ENCODE measurements at regions not wholly inside any gene's neighbourhood (a gene's known extent, or its start where the extent isn't known, plus 50 kb on each side); places are given as distances from the start of the nearest gene placed in this dataset.

DNA sequence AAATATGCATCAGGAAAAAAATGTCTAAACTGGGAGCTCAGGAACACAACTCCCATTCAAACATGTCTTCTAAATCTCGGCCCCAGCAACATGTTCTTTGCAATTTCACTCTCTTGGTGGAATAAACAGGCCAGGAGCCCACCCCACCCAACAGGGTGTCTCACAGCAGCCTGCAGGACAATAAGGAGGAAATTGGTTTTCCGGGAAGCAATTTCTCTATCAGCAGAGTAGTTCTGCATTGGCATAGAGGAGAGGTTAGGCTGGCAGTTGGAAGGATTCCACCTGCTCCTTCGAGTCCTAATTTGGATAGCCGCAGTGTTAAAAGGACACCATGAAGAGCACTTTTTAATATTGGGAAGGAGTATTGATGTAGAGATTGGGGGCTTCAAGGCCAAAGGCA is 55.9 kb upstream of the BARX2 start:
- no peak for DNase-seq (ENCODE audit: low spot score)
- Histone ChIP-seq H3K9me3 (no peaks in the 10 kb centered on the region), H3K27me3 (replicated peaks; ENCODE audit: insufficient read depth) (no peaks in the 10 kb centered on the region), H3K27ac (no peak overlapping the region), H3K4me1 (replicated peaks) (peaks cover 1% of the 10 kb centered on the region), H3K4me3 (no peak overlapping the region), H3K36me3 (no peaks in the 10 kb centered on the region)
- TF ChIP-seq POLR2A (IDR thresholded peaks at IDR 0.05): no peak
- TF ChIP-seq, protein P1, sequence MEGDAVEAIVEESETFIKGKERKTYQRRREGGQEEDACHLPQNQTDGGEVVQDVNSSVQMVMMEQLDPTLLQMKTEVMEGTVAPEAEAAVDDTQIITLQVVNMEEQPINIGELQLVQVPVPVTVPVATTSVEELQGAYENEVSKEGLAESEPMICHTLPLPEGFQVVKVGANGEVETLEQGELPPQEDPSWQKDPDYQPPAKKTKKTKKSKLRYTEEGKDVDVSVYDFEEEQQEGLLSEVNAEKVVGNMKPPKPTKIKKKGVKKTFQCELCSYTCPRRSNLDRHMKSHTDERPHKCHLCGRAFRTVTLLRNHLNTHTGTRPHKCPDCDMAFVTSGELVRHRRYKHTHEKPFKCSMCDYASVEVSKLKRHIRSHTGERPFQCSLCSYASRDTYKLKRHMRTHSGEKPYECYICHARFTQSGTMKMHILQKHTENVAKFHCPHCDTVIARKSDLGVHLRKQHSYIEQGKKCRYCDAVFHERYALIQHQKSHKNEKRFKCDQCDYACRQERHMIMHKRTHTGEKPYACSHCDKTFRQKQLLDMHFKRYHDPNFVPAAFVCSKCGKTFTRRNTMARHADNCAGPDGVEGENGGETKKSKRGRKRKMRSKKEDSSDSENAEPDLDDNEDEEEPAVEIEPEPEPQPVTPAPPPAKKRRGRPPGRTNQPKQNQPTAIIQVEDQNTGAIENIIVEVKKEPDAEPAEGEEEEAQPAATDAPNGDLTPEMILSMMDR (IDR thresholded peaks at IDR 0.05): no peak
- TF ChIP-seq POLR2AphosphoS5 (IDR thresholded peaks at IDR 0.05): no peak
- WGBS: 45% methylated on average over 4 of the region's 4 CpGs
- intact Hi-C loops (cut with DNase I): no loop called here

DNA sequence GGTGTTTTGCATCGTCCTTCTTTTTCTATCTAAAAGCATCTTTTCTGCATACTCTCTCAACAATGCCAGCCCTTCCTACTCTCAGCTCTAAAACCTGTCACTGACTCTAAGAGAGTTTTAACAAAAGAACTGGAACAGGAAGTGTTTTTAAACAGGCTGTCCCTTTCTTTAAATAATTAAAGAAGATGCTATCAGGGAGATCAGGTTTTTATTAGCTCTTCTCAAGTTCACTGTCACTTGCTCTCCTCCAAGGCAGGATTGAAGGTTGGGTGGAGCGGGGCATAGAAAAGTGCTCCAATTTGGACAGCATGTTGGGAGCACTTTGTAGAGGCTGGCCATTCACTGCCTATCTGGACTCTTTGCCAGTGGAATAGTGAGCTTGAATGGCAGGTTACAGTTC is 56.4 kb upstream of the BARX2 start:
- Histone ChIP-seq H3K36me3 (no peaks in the 10 kb centered on the region), H3K4me1 (replicated peaks) (no peaks in the 10 kb centered on the region), H3K27me3 (replicated peaks; ENCODE audit: insufficient read depth) (no peaks in the 10 kb centered on the region), H3K27ac (no peak overlapping the region), H3K9me3 (no peaks in the 10 kb centered on the region), H3K4me3 (no peak overlapping the region)
- peak; percentile 42 for TF ChIP-seq POLR2AphosphoS5 (IDR thresholded peaks at IDR 0.05)
- TF ChIP-seq, protein P1 (IDR thresholded peaks at IDR 0.05): no peak
- no peak for TF ChIP-seq POLR2A (IDR thresholded peaks at IDR 0.05)
- DNase-seq (ENCODE audit: low spot score): peak; percentile 21
- intact Hi-C loops (cut with DNase I): no loop called here
- WGBS: 32% methylated on average over 2 of the region's 2 CpGs

GRCh38 chr11:129317571-129317970 is 58.1 kb upstream of the BARX2 start:
- H3K27ac ChIP-seq: no peak overlapping the region
- DNase-seq (ENCODE audit: low spot score): no peak

GRCh38 chr11:129316781-129317180 is 58.9 kb upstream of the BARX2 start:
- Histone ChIP-seq H3K9me3 (no peaks in the 10 kb centered on the region), H3K4me3 (no peak overlapping the region), H3K27ac (no peak overlapping the region), H3K4me1 (replicated peaks) (no peaks in the 10 kb centered on the region), H3K36me3 (no peaks in the 10 kb centered on the region), H3K27me3 (replicated peaks; ENCODE audit: insufficient read depth) (no peaks in the 10 kb centered on the region)
- TF ChIP-seq, protein P1 (IDR thresholded peaks at IDR 0.05): no peak
- TF ChIP-seq POLR2A (IDR thresholded peaks at IDR 0.05): no peak
- no peak for TF ChIP-seq POLR2AphosphoS5 (IDR thresholded peaks at IDR 0.05)
- 88% methylated on average over 6 of the region's 6 CpGs for WGBS
- intact Hi-C loops (cut with DNase I): no loop called here
- DNase-seq (ENCODE audit: low spot score): no peak

More at GRCh38 chr11:129317571-129317970, 58.1 kb upstream of the BARX2 start:
- TF ChIP-seq POLR2AphosphoS5 (IDR thresholded peaks at IDR 0.05) (peak; percentile 25), POLR2A (IDR thresholded peaks at IDR 0.05) (no peak)
- TF ChIP-seq, protein P1 (IDR thresholded peaks at IDR 0.05): no peak
- H3K4me1 ChIP-seq (replicated peaks): no peaks in the 10 kb centered on the region
- no peaks in the 10 kb centered on the region for H3K9me3 ChIP-seq
- 79% methylated on average over 4 of the region's 4 CpGs for WGBS
- no peaks in the 10 kb centered on the region for H3K36me3 ChIP-seq
- H3K27me3 ChIP-seq (replicated peaks; ENCODE audit: insufficient read depth): no peaks in the 10 kb centered on the region
- intact Hi-C loops (cut with DNase I): no loop called here
- no peak overlapping the region for H3K4me3 ChIP-seq

- no peaks in the 10 kb centered on the region for H3K4me1 ChIP-seq (replicated peaks)
- TF ChIP-seq, protein P1 (IDR thresholded peaks at IDR 0.05): peak in 1 of 4 experiments; percentile 4
- TF ChIP-seq POLR2A (IDR thresholded peaks at IDR 0.05) (no peak), POLR2AphosphoS5 (IDR thresholded peaks at IDR 0.05) (no peak)
- H3K9me3 ChIP-seq: no peaks in the 10 kb centered on the region
- no peak overlapping the region for H3K4me3 ChIP-seq
- intact Hi-C loops (cut with DNase I): no loop called here
- 44% methylated on average over 12 of the region's 12 CpGs for WGBS
- peak overlapping the region in 1 of 2 donors; percentile 15 for H3K27ac ChIP-seq
- DNase-seq (ENCODE audit: low spot score): peak; percentile 58
- H3K36me3 ChIP-seq: no peaks in the 10 kb centered on the region
- H3K27me3 ChIP-seq (replicated peaks; ENCODE audit: insufficient read depth): no peaks in the 10 kb centered on the region
Measured at GRCh38 chr11:129315781-129316579, 59.7 kb upstream of the BARX2 start.

All from prostate gland (tissue), 2 donors.